ENCODE measurements at regions not wholly inside any gene's neighbourhood (a gene's known extent, or its start where the extent isn't known, plus 50 kb on each side); places are given as distances from the start of the nearest gene placed in this dataset.

DNA sequence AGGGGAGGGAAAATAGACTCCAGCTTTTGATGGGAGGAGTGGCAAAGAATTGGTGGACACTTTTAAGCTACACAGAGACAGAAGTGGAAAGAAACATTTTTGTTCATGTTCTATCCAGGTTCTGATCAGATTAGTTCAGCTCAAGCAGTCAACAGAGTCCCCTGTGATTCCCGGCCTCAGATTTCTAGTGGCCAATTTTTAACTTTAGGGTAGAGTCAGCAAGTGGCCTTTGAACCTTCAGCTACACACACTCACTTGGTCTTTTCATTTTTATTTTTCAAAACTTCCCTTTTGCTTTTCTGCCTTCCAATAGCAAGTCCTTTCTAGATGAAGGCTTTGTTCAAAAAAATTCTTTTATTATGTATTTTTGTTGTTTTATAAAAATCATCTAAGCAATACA lies 169.2 kb upstream of the RPS6KA3 start:
- Mint-ChIP-seq H3K9me3 (ENCODE audit: unreplicated experiment) (no peaks in the 10 kb centered on the region), H3K36me3 (ENCODE audit: insufficient read depth, unreplicated experiment) (no peaks in the 10 kb centered on the region), H3K4me1 (ENCODE audit: low read depth, unreplicated experiment) (peaks cover 13% of the 10 kb centered on the region), H3K27me3 (ENCODE audit: insufficient read depth, unreplicated experiment) (no peaks in the 10 kb centered on the region), H3K4me3 (ENCODE audit: unreplicated experiment) (no peak overlapping the region), H3K27ac (ENCODE audit: unreplicated experiment) (no peak overlapping the region)
- Histone ChIP-seq H3K27me3 (replicated peaks; ENCODE audit: control insufficient read depth, insufficient read depth, low read length) (no peaks in the 10 kb centered on the region), H3K4me3 (ENCODE audit: low read depth, low read length) (no peak overlapping the region), H3K36me3 (ENCODE audit: control insufficient read depth, insufficient read depth, low read length) (no peaks in the 10 kb centered on the region), H3K4me1 (peaks cover 50% of the 10 kb centered on the region), H3K9me3 (no peaks in the 10 kb centered on the region)
- intact Hi-C loops (cut with micrococcal nuclease; ENCODE audit: unreplicated experiment), result no loop called here
- BruUV-seq (replicated peaks), result no TSS peak
- DNase-seq, result no peak
- CTCF ChIA-PET, result interaction anchor here (0.5 kb wide), 1 partner anchor 183 kb away, joined by 5 read pairs; no protein-coding TSS in a partner anchor
- POLR2A ChIA-PET, result no interaction called here
- TF ChIP-seq, protein P1, sequence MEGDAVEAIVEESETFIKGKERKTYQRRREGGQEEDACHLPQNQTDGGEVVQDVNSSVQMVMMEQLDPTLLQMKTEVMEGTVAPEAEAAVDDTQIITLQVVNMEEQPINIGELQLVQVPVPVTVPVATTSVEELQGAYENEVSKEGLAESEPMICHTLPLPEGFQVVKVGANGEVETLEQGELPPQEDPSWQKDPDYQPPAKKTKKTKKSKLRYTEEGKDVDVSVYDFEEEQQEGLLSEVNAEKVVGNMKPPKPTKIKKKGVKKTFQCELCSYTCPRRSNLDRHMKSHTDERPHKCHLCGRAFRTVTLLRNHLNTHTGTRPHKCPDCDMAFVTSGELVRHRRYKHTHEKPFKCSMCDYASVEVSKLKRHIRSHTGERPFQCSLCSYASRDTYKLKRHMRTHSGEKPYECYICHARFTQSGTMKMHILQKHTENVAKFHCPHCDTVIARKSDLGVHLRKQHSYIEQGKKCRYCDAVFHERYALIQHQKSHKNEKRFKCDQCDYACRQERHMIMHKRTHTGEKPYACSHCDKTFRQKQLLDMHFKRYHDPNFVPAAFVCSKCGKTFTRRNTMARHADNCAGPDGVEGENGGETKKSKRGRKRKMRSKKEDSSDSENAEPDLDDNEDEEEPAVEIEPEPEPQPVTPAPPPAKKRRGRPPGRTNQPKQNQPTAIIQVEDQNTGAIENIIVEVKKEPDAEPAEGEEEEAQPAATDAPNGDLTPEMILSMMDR (IDR thresholded peaks at IDR 0.05; ENCODE audit: insufficient read depth in 1 of 2, low read depth in 1 of 2, low read length in 1 of 2, severe bottlenecking in 1 of 2, unreplicated experiment in 1 of 2), result no peak

DNA sequence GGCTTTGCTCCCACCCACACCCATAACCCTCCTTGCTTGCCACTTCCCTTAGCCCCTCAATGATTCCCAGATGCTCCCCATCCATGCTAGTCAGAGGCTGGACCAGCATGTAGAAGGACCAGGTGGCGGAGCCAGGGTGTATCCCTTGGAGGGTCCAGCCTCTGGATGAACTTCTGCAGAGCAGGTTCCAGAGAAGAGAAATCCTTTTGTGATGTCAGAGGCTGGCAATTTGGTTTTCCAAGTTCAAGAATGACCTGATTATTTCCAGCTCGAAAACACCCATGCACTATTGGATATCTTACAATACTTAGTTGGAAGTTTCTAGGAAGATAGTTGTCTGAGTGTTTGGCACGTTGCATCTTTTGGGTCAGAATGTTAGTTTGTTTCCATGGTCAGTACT lies 168.3 kb upstream of the RPS6KA3 start:
- Mint-ChIP-seq H3K27ac (ENCODE audit: unreplicated experiment) (no peak overlapping the region), H3K4me3 (ENCODE audit: unreplicated experiment) (no peak overlapping the region), H3K27me3 (ENCODE audit: insufficient read depth, unreplicated experiment) (no peaks in the 10 kb centered on the region), H3K9me3 (ENCODE audit: unreplicated experiment) (no peaks in the 10 kb centered on the region), H3K4me1 (ENCODE audit: low read depth, unreplicated experiment) (peaks cover 7% of the 10 kb centered on the region), H3K36me3 (ENCODE audit: insufficient read depth, unreplicated experiment) (no peaks in the 10 kb centered on the region)
- intact Hi-C loops (cut with micrococcal nuclease; ENCODE audit: unreplicated experiment), result loop anchor here (5.0 kb wide), 1 partner anchor 38 kb away; no protein-coding TSS in a partner anchor
- TF ChIP-seq, protein P1 (IDR thresholded peaks at IDR 0.05; ENCODE audit: insufficient read depth in 1 of 2, low read depth in 1 of 2, low read length in 1 of 2, severe bottlenecking in 1 of 2, unreplicated experiment in 1 of 2), result no peak
- DNase-seq, result no peak
- Histone ChIP-seq H3K4me1 (peaks cover 42% of the 10 kb centered on the region), H3K9me3 (no peaks in the 10 kb centered on the region), H3K4me3 (ENCODE audit: low read depth, low read length) (no peak overlapping the region), H3K36me3 (ENCODE audit: control insufficient read depth, insufficient read depth, low read length) (no peaks in the 10 kb centered on the region), H3K27me3 (replicated peaks; ENCODE audit: control insufficient read depth, insufficient read depth, low read length) (no peaks in the 10 kb centered on the region)
- ChIA-PET CTCF (no interaction called here), POLR2A (no interaction called here)
- BruUV-seq (replicated peaks), result no TSS peak

DNA sequence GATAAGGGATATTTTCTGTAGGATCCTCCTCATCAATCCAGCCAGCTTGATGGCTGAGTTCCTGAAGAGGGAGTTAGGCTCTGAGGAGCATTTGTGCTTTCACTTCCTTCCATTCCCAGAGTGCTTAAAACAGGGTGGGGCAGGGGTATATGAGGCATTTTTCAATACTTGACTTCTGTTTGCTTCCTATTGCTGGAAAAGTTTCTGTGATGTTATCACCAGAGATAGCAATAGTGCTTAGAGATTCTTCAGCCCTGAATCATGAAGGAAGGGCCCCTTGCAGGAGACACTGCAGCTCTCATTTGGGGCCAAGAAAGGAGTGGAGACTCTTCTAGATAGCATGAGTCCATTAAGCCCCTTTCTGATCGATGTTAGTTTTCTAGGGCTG lies 166.7 kb upstream of the RPS6KA3 start:
- no peaks in the 10 kb centered on the region for H3K27me3 Mint-ChIP-seq (ENCODE audit: insufficient read depth, unreplicated experiment)
- peaks cover 42% of the 10 kb centered on the region for H3K4me1 ChIP-seq
- H3K4me1 Mint-ChIP-seq (ENCODE audit: low read depth, unreplicated experiment), result peaks cover 6% of the 10 kb centered on the region
- no peaks in the 10 kb centered on the region for H3K9me3 Mint-ChIP-seq (ENCODE audit: unreplicated experiment)
- DNase-seq, result peak; percentile 29 to 38
- no TSS peak for BruUV-seq (replicated peaks)
- ChIA-PET POLR2A (no interaction called here), CTCF (interaction anchor here (0.5 kb wide), 1 partner anchor 71 kb away, joined by 7 read pairs; no protein-coding TSS in a partner anchor)
- peak overlapping the region; percentile 40 for H3K27ac Mint-ChIP-seq (ENCODE audit: unreplicated experiment)
- H3K36me3 ChIP-seq (ENCODE audit: control insufficient read depth, insufficient read depth, low read length), result no peaks in the 10 kb centered on the region
- H3K4me3 ChIP-seq (ENCODE audit: low read depth, low read length), result no peak overlapping the region
- intact Hi-C loops (cut with micrococcal nuclease; ENCODE audit: unreplicated experiment), result loop anchor here (5.0 kb wide), 1 partner anchor 36 kb away; no protein-coding TSS in a partner anchor
- H3K27me3 ChIP-seq (replicated peaks; ENCODE audit: control insufficient read depth, insufficient read depth, low read length), result no peaks in the 10 kb centered on the region
- H3K9me3 ChIP-seq, result no peaks in the 10 kb centered on the region
- H3K4me3 Mint-ChIP-seq (ENCODE audit: unreplicated experiment), result no peak overlapping the region
- TF ChIP-seq, protein P1 (IDR thresholded peaks at IDR 0.05; ENCODE audit: insufficient read depth in 1 of 2, low read depth in 1 of 2, low read length in 1 of 2, severe bottlenecking in 1 of 2, unreplicated experiment in 1 of 2), result no peak
- no peaks in the 10 kb centered on the region for H3K36me3 Mint-ChIP-seq (ENCODE audit: insufficient read depth, unreplicated experiment)
